Activated T-cell treated with anti-CD3 and anti-CD28 coated beads for 24 hours (primary cell): ENCODE measurements at regions not wholly inside any gene's neighbourhood (a gene's known extent, or its start where the extent isn't known, plus 50 kb on each side); places are given as distances from the start of the nearest gene placed in this dataset.
"Not testable (repeated sequence)": the region's sequence is repeated elsewhere in the genome, so short reads cannot be mapped to it uniquely, and the experiment has no call there.

Source experiments
- DNase-seq: peaks from one replicate; pipeline ENCODE4 v3.0.0-alpha.2; 2020; ENCODE audit warnings: low read depth

- no peak for DNase-seq
Observed at GRCh38 chr2:137888845-137889244, 75.4 kb upstream of the HNMT start.

- no peak for DNase-seq
Observed at GRCh38 chr2:137892739-137893138, 71.5 kb upstream of the HNMT start.

DNA sequence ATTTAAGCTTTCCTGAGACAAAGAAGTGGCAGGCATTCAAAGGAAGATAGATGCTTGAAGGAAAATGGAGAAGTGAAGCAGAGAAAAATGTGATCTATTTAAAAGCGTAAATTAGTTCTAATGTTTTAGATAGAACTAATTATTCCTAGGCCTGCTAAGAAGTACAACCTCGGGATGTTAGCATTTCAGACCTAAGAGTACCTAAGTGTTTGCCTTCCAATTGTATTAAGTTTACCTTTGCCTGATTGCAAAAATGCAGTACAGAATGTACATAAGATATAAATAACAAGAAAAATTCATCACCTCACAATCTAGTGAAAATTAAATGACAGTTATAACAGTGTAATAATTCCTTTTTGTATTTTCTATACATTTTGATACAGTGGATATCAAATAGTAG, 71.1 kb upstream of the HNMT start:
- no peak for DNase-seq

- DNase-seq: no peak
Observed at GRCh38 chr2:137896467-137896866, 67.8 kb upstream of the HNMT start.

GRCh38 chr2:137897082-137897481, 67.2 kb upstream of the HNMT start:
- DNase-seq: no peak

- DNase-seq: no peak
Observed at GRCh38 chr2:137900421-137901141, 63.7 kb upstream of the HNMT start.

GRCh38 chr2:137910641-137911040, 53.6 kb upstream of the HNMT start:
- no peak for DNase-seq

GRCh38 chr2:137912371-137912770, 51.9 kb upstream of the HNMT start:
- no peak for DNase-seq

GRCh38 chr2:137913169-137913568, 51.1 kb upstream of the HNMT start:
- DNase-seq: no peak

DNA sequence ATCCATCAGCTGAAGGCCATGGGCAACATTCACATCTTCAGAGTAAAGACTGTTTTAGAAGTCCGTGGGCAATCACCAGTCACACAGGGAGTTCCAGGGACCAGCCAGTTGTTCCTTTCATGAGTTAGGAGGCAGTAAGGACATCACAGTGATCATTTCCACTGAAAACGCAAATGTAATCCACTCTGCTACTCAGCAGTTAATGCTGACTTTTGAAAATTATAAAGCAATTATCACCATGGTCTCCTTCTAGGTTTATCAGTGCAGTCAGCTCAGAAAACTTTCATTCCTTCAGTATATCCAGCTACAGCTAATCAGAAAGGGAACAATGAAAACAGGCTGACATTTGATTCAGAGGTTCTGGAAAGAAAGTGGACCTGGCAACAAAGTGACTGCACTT, 50.6 kb upstream of the HNMT start:
- not testable (repeated sequence) for DNase-seq
